Peyer's patch (tissue), 4 donors: ENCODE measurements at regions not wholly inside any gene's neighbourhood (a gene's known extent, or its start where the extent isn't known, plus 50 kb on each side); places are given as distances from the start of the nearest gene placed in this dataset.

Source experiments
- DNase-seq, 3 donors: peaks; one replicate each; pipeline ENCODE4 v3.0.0-alpha.2; 2017 to 2019
- H3K27ac ChIP-seq, 4 donors: fragments of 200-600 bp; sonication (generic); one replicate each; pipeline ENCODE4 v1.5.1; 2016 to 2019
- H3K27me3 ChIP-seq, 2 donors: fragments of 200-600 bp; sonication (generic); one replicate each; pipeline ENCODE4 v1.5.1; 2019
- H3K36me3 ChIP-seq, 3 donors: fragments of 200-600 bp; sonication (generic); one replicate each; pipeline ENCODE4 v1.5.1; 2016 to 2019
- H3K4me1 ChIP-seq, 4 donors: fragments of 200-600 bp; sonication (generic); one replicate each; pipeline ENCODE4 v1.5.1; 2016 to 2019
- H3K4me3 ChIP-seq, 4 donors: fragments of 200-600 bp; sonication (generic); 1 replicate in 3 of 4; 2 replicates in 1 of 4; pipeline ENCODE4 v1.5.1; 2016 to 2019; ENCODE audit warnings: mild to moderate bottlenecking in 1 of 4
- H3K9me3 ChIP-seq, 4 donors: fragments of 200-600 bp; sonication (generic); one replicate each; pipeline ENCODE4 v1.5.1; 2016 to 2019; ENCODE audit warnings: mild to moderate bottlenecking in 1 of 4
- POLR2A ChIP-seq, 2 donors: fragments of 450-650 bp; IDR thresholded peaks; one replicate each; pipeline ENCODE4 v1.5.1; 2017; ENCODE audit warnings: antibody characterized with exemption in 2 of 2, mild to moderate bottlenecking in 2 of 2, moderate library complexity in 2 of 2
- TF ChIP-seq, protein P1 (sequence below), 6 experiments: fragments of 450-650 bp in 4 of 6; fragments of 200-600 bp in 2 of 6; sonication (generic) in 1 of 6; IDR thresholded peaks; one replicate each; pipeline ENCODE4 v1.5.1; 2017 to 2019; ENCODE audit warnings: antibody characterized with exemption in 6 of 6, mild to moderate bottlenecking in 3 of 6, moderate library complexity in 1 of 6

DNA sequence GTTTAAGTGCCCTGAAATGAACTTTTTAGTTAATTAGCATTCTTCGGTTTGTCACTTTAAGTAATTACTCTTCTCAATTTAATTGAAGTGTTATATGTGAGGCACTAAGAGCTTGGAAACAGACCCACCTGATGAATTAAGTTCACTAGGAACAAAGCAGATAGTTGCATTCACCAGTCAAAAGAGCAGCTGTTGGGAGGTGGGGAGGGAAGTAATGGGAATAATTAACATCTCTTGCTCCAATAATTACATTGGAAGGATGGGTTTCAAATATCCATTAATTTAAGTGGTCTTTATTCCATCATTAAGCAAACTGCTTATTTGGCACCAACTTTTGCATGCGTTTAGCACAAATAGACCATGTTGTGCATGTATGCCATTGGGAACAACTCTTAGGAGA lies 667.2 kb downstream of the GALC start:
- TF ChIP-seq, protein P1, sequence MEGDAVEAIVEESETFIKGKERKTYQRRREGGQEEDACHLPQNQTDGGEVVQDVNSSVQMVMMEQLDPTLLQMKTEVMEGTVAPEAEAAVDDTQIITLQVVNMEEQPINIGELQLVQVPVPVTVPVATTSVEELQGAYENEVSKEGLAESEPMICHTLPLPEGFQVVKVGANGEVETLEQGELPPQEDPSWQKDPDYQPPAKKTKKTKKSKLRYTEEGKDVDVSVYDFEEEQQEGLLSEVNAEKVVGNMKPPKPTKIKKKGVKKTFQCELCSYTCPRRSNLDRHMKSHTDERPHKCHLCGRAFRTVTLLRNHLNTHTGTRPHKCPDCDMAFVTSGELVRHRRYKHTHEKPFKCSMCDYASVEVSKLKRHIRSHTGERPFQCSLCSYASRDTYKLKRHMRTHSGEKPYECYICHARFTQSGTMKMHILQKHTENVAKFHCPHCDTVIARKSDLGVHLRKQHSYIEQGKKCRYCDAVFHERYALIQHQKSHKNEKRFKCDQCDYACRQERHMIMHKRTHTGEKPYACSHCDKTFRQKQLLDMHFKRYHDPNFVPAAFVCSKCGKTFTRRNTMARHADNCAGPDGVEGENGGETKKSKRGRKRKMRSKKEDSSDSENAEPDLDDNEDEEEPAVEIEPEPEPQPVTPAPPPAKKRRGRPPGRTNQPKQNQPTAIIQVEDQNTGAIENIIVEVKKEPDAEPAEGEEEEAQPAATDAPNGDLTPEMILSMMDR (IDR thresholded peaks at IDR 0.05), result no peak
- no peak for TF ChIP-seq POLR2A (IDR thresholded peaks at IDR 0.05)
- H3K4me3 ChIP-seq, result no peak overlapping the region
- no peak overlapping the region for H3K27ac ChIP-seq
- no peaks in the 10 kb centered on the region for H3K27me3 ChIP-seq
- no peaks in the 10 kb centered on the region for H3K4me1 ChIP-seq
- H3K9me3 ChIP-seq, result peaks cover 0 to 4% (median 0%) of the 10 kb centered on the region in 4 donors
- DNase-seq, result no peak
- H3K36me3 ChIP-seq, result no peaks in the 10 kb centered on the region

DNA sequence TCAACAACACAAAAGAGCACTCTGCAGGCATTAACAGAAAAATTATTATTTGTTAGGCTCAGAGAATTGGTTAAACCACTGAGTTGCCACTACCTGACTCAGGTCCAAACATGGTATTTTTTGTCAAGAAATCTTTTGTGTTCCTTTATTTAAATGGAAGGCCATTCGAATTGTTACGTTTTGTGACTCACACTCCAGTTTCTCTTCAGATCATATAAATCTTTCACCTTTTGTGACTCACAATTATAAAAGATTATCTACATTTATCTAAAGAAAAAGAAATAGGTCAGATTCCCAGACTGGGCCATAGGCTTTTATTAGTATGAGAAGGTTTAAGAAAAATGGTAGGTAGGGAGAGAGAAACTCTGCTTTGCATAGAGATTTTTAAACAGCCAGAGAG lies 669.8 kb downstream of the GALC start:
- no peaks in the 10 kb centered on the region for H3K27me3 ChIP-seq
- no peak overlapping the region for H3K27ac ChIP-seq
- H3K9me3 ChIP-seq, result peaks cover 0 to 4% (median 0%) of the 10 kb centered on the region in 4 donors
- TF ChIP-seq, protein P1 (IDR thresholded peaks at IDR 0.05), result no peak
- no peak for TF ChIP-seq POLR2A (IDR thresholded peaks at IDR 0.05)
- H3K4me1 ChIP-seq, result no peaks in the 10 kb centered on the region
- H3K36me3 ChIP-seq, result no peaks in the 10 kb centered on the region
- no peak for DNase-seq
- no peak overlapping the region for H3K4me3 ChIP-seq

DNA sequence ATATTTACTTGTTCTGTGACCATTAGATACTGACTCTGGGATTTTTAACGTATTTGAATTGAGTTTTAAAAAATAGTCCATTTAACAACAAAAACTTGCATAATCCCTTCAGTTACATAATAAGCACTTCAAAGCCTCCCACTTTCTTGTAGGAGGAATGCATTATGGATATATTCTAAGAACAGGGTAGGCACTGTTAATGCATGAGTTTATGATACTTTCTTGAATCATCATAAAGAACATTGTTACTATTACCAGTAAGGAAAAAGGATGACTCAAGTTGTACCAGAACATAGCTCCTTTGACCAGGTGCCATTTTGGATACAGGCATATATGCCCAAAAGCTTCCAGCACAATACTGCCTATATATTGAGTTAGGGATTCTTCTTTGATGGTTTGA lies 671.4 kb downstream of the GALC start:
- peaks cover 0 to 4% (median 0%) of the 10 kb centered on the region in 4 donors for H3K9me3 ChIP-seq
- TF ChIP-seq, protein P1 (IDR thresholded peaks at IDR 0.05), result no peak
- TF ChIP-seq POLR2A (IDR thresholded peaks at IDR 0.05), result no peak
- no peak for DNase-seq
- no peaks in the 10 kb centered on the region for H3K4me1 ChIP-seq
- H3K27ac ChIP-seq, result no peak overlapping the region
- no peaks in the 10 kb centered on the region for H3K27me3 ChIP-seq
- H3K36me3 ChIP-seq, result no peaks in the 10 kb centered on the region
- no peak overlapping the region for H3K4me3 ChIP-seq

DNA sequence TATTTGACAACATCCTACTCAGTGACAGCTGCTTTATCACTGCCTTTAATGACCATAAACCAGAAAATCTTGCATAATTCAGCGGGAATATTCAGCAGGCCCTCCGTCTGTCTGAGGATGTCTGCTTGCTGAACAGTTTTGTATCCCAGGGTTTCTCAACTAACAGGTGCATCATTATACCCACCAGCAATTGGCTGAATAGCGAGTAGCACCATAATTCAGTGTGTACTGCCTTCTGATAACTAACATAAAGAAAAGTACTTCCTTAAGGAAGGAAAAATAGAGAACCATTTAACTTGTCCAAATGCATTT lies 680.1 kb downstream of the GALC start:
- H3K27ac ChIP-seq, result no peak overlapping the region
- H3K27me3 ChIP-seq, result no peaks in the 10 kb centered on the region
- no peaks in the 10 kb centered on the region for H3K36me3 ChIP-seq
- no peaks in the 10 kb centered on the region for H3K9me3 ChIP-seq
- no peak for DNase-seq
- H3K4me3 ChIP-seq, result no peak overlapping the region
- TF ChIP-seq, protein P1 (IDR thresholded peaks at IDR 0.05), result no peak
- no peak for TF ChIP-seq POLR2A (IDR thresholded peaks at IDR 0.05)
- H3K4me1 ChIP-seq, result no peaks in the 10 kb centered on the region

DNA sequence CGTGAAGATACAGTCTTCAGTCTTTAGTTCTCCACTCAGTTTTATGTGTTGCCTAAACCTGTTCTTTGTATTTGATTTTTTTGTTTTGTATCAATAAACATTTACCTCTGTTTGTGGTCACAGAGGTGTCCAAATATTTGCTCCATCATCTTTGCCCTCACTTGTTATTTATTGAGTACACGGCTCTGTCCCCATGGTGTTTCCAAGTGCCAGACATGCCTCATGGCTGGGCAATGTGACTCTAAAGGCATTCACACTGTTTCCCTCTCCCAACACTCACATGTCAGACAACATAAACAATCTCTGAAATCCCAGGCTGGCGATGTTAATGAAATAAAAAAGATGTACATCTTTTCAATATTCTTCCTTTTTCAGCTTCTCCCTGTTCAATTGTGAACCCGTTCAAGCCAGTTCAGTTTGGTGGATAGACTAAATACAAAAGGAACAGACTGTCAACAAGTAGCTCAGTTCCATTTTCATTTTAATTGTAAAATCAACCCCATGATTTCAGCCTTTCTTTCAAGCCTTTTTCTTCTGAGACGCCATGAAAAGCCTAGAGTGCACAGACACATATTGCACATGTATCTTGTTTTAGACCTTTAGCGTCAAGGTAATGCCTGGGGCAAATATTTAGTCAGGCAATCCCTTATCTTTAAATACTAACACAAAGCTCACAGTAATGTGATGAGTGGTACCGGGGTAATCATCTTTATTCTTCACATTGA lies 680.7 kb downstream of the GALC start:
- no peaks in the 10 kb centered on the region for H3K4me1 ChIP-seq
- H3K36me3 ChIP-seq, result no peaks in the 10 kb centered on the region
- no peaks in the 10 kb centered on the region for H3K27me3 ChIP-seq
- H3K9me3 ChIP-seq, result no peaks in the 10 kb centered on the region
- DNase-seq, result no peak
- no peak overlapping the region for H3K4me3 ChIP-seq
- TF ChIP-seq POLR2A (IDR thresholded peaks at IDR 0.05), result no peak
- TF ChIP-seq, protein P1 (IDR thresholded peaks at IDR 0.05), result no peak
- no peak overlapping the region for H3K27ac ChIP-seq

DNA sequence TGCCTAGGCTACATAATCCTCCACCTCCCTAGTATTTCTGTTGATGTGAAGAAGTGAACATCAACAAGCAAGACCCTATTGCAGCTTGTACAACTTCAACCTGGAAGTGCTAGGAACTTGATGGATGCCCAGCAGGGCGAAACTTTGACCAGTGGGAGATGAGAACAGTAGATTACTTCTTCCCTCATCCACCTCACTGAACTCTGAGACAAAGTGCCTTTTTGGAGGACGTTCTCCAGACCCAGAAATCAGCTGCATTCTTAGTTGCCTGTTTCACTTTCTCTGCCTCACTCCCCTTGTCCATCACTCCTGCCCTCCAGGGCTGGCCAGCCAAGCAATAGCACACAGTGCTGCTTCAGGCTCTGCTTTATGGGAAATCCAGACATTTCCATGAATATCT lies 683.4 kb downstream of the GALC start:
- no peaks in the 10 kb centered on the region for H3K27me3 ChIP-seq
- no peak overlapping the region for H3K27ac ChIP-seq
- H3K36me3 ChIP-seq, result no peaks in the 10 kb centered on the region
- no peak overlapping the region for H3K4me3 ChIP-seq
- H3K4me1 ChIP-seq, result no peaks in the 10 kb centered on the region
- no peaks in the 10 kb centered on the region for H3K9me3 ChIP-seq
- TF ChIP-seq, protein P1 (IDR thresholded peaks at IDR 0.05), result no peak
- TF ChIP-seq POLR2A (IDR thresholded peaks at IDR 0.05), result no peak
- no peak for DNase-seq
